Kidney glomerular epithelial cell (primary cell): ENCODE measurements at regions not wholly inside any gene's neighbourhood (a gene's known extent, or its start where the extent isn't known, plus 50 kb on each side); places are given as distances from the start of the nearest gene placed in this dataset.
A peak's percentile ranks its signal among the peaks of the same experiment; 100 is the strongest.
"Not testable (repeated sequence)": the region's sequence is repeated elsewhere in the genome, so short reads cannot be mapped to it uniquely, and the experiment has no call there.

ENCODE experiments used
- DNase-seq: peaks from one replicate; lab custom pipeline; 2025; lab: John Stamatoyannopoulos, UW

DNA sequence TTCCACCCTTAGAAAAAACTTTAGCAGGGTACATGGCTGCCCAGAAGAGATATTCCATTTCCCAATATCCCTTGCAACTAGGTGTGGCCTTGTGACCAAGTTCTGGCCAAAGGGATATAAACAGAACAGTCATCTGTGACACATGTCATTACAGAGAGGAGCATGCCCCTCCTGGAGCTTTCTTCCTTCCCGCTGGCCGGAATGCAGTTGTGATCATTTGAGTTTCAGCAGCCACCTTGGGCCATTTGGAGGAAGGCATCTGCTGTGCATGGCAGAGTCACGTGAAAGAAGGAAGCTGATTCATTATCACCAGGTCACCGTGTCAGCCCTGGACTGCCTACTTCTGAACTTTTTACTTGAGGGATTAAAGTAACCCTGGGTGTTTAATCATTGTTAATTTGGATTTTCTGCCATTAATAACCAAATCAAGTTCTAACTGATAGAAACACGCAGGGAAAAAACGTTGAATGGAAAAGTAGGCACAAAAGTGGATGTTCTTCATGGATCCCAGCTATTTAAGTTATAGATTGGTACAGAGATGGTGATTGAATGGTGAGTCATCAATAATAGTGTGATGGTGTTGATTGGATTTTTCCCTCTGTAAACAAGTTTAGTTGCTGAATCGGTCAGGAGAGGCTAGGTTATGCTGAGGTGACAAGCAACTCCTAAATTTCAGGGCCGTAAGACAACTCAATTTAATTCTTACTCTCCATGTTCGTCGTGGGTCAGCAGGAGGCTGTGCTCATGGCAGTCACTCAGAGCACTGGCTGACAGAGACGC, 80.7 kb upstream of the CCDC167 start:
- no peak for DNase-seq

GRCh38 chr6:37579444-37580067, 79.9 kb upstream of the CCDC167 start:
- no peak for DNase-seq

- DNase-seq: no peak
These were observed 78.4 kb upstream of the CCDC167 start for GRCh38 chr6:37578104-37578503.

GRCh38 chr6:37576336-37576737, 76.6 kb upstream of the CCDC167 start:
- peak; percentile 53 for DNase-seq

DNA sequence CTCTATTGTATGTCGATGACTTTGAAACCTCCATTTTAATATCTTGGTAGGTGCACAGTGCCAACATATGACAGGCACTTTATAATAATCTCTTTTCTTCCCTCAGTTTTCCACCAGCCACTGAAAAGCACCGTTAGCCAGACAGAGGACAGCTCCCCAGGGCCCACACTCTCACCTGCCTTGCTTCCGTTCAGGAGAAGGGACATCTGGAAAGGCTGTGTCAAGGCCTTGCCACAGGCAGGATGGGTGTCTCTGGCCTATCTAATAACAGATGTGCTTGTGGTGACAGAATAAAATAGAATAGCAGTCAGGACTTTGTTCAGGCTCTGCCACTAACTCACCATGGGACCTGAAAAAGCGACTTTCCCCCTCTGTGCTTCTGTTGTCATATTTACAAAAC, 75.5 kb upstream of the CCDC167 start:
- no peak for DNase-seq

DNA sequence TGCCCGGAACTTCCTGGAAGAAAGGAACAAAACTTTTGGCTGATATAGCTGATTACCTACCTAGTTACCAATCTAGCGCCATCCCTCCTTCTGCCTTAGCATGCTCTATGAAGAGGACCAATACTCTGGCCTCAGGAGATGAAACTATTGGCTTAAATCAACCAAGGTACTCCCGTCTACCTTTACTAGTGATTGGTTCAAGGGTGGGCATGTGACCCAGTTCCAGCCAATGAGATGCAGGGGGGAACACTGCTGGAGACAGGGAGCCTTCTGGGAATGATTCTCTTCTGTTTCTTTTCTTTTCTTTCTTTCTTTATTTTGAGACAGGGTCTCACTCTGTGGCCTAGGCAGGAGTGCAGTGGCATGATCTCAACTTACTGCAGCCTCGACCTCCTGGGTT, 72.6 kb upstream of the CCDC167 start:
- no peak for DNase-seq

- DNase-seq: no peak
These were observed 70.9 kb upstream of the CCDC167 start for GRCh38 chr6:37570482-37571133.

- no peak for DNase-seq
These were observed 70.2 kb upstream of the CCDC167 start for GRCh38 chr6:37569743-37570481.

DNA sequence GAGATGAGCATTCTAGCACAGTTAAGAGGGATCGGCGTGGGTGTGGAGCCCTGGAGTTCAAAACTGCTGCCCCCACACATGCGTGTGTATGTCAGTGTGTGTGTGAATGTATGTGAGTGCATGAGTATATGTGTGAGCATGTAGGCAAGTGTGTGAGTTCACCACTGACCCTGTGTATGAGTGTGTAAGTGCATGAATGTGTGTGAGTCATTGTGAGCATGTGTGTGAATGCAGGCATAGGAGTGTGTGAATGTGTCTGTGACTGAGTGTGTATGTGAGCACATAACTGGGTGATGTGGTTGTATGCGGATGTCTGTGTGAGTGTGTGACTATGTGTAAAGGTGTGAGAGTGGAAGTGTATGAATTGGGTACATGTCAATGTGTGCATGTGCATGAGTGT, 69.6 kb upstream of the CCDC167 start:
- DNase-seq: no peak

DNA sequence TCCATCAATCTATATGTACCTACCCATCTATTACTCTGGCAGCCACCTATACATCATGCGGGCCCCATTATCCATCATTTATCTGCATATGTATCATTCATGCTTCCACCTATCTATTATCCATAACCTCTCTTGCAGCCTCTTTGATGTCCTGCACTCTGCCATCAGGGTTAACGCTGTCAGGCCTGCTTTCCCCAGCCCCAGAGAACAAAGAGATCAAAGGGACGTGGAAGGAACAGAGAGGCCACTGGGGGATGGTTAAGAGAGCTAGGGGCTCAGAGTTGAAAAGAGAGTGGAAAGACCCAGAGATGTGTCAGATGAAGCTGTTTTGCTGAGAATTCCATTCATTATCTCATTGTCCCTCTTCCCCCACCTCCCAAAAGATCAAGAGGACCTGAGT, 67.3 kb upstream of the CCDC167 start:
- no peak for DNase-seq

GRCh38 chr6:37566111-37566949, 66.6 kb upstream of the CCDC167 start:
- DNase-seq: no peak

DNA sequence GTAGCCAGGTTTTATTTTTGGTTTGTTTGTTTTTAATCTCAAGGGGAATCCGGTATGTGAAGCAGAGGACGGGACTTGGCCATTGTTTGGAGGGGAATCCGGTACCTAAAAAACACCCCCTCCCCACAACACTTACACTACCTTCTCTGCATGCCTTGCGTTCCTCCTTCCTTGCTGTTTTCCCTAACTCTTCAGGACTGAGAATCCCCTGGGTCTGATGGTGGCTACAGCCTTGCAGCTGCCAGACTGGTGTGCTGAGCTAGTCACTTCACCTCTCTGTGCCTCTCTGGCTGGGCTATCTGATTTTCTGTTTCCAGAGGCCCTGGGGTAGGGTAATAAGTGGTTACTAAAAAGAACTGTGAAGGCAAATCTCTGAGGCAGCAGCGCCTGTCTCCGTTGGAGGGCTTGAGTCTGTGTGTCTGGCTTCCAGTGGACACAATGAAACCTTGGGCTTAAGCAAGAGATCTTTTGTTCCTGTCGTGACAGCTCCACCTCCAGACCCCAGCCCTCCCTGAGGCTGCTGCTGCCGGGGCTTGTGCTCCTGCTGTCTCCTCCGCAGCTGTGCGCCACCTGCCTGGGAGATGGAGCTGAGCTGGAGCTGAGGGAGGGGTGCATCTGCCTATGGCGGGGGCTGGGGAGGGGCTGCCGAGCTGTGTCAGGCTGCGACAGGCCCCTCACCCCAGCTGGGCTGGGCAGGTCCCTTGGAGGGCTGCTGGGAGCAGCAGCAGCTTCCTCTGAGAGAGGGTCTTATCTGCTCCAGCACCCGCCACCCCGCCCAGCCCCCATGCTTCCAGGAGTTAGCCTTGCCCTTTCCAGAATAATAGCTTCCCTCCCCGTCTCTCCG, 65.8 kb upstream of the CCDC167 start:
- no peak for DNase-seq

DNA sequence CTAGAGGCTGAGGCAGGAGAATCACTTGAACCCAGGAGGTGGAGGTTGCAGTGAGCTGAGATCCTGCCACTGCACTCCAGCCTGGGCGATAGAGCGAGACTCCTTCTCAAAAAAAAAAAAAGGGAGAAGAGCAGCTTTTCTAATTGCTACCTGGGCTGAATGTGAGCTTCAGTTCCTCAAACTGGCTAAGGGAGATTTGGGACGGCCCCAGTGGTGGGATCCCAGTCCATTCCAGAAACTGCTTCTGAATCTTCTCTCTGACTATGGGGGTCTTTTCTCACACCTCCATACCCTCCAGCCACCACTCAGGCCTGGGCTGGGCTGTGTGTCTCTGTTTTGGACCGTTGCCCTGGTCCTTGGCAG, 63.2 kb upstream of the CCDC167 start:
- DNase-seq: not testable (repeated sequence)

- DNase-seq: no peak
These were observed 61.7 kb upstream of the CCDC167 start for GRCh38 chr6:37561361-37561760.

GRCh38 chr6:37560737-37561103, 61.0 kb upstream of the CCDC167 start:
- no peak for DNase-seq

DNA sequence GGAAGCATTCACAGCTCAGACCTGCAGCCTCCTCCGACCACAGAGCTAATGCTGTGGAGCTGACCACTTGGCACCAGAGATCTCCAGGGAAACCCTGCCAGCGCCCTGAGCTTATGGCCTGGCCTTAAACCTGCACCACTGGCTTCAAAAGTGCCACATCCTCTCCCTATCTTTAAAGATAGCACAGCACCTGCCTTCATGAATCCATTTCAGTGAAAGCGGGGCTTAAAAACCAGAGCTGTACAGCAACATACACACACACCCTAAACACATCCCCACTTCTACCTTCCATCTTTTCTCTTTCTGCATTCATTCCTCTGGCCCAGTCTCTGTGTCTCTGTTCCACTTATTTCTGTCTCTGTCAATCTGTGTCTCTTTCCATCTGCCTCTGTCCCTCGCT, 59.8 kb upstream of the CCDC167 start:
- DNase-seq: no peak

DNA sequence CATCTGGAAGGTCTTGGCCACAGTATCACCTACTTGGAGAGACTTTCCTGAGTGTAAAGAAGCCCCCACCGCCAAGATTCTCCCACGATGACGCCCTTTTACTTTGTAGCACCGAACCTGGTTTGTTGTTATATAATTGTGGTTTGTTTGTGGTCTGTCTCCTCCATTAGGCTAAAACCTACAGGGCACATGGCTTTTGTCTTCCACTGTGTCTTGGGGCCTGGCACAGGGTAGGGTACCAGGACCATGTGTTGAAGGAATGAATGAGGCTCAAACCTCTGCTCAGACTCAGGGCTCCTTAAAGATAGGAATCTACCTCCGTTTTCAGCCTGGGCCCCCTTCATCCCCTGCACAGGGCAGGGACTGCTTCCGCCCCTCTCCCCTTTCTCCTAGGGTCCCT, 59.4 kb upstream of the CCDC167 start:
- DNase-seq: no peak

DNA sequence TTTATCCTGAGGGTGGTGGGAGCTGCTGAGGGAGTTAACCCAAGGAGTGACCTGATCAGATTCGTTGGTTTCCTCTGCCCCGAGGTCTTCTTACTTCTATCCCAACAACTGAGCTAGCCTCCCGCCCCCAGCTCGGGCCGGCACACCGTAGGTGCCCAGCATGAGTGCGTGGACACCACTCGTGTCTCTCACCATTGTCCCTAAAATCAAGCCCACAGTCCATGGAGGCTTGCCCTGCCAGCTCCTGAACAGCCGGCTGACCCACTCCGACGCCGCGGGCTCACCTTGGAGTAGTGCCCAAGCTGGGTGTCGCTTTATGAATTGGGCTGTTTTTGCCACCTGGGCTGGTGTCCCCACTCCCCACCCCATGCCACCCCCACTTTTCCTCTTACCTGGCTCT, 59.0 kb upstream of the CCDC167 start:
- no peak for DNase-seq

DNA sequence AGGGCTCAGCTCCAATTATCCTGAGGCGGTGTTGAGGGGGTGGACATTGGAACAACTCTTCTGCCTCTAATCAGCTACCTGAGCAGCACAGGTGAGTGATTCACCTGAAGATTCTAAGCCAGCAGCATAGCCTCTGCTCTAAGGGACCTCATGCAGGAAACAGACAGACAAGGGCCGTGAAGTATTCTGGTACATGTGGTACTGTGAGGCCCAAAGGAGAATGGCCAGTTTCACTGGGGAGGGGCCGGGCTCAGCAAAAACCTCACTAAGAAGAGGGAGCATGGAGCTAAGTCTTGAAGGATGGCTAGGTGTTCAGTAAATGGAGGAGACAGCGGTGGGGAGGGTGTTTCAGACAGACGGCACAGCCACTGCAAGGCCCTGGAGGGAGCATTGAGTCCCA, 58.5 kb upstream of the CCDC167 start:
- DNase-seq: no peak

DNA sequence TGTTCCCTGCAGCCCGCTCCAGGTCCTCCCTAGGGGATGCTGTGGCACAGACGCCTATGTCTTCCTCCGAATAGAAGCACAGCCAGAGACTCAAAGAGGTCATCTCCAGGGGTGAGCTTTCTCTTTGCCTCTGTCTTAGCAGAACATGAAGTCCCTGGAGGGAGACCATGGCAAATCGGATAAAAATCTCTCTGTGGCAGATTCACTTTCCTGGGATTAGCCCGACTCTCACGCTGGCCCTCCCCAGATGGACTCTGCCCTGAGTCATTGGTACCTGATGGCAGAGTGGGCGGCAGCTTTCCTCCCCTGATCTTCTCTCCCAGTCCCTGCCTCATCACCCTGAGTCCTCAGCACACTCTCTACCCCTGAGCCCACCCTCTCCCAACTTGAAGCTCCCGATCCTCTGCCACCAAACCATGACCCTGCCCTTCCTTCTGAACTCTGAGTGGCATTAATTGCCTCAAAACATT, 58.0 kb upstream of the CCDC167 start:
- DNase-seq: no peak
